ENCODE measurements at regions not wholly inside any gene's neighbourhood (a gene's known extent, or its start where the extent isn't known, plus 50 kb on each side); places are given as distances from the start of the nearest gene placed in this dataset.

DNA sequence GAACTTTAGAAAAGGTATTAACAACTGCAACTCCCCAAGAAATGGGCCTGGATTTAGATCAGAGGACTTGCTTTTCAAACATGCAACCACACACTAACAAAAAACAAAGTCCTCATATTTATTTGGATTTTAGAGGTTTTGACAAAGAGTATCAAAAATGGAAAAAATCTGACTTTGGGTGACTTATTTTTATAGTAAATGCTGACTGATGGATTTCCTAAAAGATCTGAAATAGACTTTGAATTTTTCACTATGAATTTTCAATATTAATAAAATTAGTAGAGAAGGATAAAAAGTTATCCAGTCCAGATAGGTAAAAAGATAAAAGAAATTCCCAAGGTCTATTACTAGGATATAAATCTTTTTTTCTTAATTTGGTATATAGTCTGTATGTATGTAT is 253.5 kb downstream of the KCNJ2 start:
- TF ChIP-seq HNF4A (conservative IDR thresholded peaks at IDR 0.05) (no peak), HNF4G (IDR thresholded peaks at IDR 0.05) (no peak), RAD21 (IDR thresholded peaks at IDR 0.05) (no peak), RXRA (IDR thresholded peaks at IDR 0.05) (no peak), GABPA (IDR thresholded peaks at IDR 0.05 in 1 of 2, conservative IDR thresholded peaks at IDR 0.05 in 1 of 2) (no peak)
- TF ChIP-seq, protein P1, sequence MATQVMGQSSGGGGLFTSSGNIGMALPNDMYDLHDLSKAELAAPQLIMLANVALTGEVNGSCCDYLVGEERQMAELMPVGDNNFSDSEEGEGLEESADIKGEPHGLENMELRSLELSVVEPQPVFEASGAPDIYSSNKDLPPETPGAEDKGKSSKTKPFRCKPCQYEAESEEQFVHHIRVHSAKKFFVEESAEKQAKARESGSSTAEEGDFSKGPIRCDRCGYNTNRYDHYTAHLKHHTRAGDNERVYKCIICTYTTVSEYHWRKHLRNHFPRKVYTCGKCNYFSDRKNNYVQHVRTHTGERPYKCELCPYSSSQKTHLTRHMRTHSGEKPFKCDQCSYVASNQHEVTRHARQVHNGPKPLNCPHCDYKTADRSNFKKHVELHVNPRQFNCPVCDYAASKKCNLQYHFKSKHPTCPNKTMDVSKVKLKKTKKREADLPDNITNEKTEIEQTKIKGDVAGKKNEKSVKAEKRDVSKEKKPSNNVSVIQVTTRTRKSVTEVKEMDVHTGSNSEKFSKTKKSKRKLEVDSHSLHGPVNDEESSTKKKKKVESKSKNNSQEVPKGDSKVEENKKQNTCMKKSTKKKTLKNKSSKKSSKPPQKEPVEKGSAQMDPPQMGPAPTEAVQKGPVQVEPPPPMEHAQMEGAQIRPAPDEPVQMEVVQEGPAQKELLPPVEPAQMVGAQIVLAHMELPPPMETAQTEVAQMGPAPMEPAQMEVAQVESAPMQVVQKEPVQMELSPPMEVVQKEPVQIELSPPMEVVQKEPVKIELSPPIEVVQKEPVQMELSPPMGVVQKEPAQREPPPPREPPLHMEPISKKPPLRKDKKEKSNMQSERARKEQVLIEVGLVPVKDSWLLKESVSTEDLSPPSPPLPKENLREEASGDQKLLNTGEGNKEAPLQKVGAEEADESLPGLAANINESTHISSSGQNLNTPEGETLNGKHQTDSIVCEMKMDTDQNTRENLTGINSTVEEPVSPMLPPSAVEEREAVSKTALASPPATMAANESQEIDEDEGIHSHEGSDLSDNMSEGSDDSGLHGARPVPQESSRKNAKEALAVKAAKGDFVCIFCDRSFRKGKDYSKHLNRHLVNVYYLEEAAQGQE (IDR thresholded peaks at IDR 0.05), result no peak
- TF ChIP-seq, protein P2, sequence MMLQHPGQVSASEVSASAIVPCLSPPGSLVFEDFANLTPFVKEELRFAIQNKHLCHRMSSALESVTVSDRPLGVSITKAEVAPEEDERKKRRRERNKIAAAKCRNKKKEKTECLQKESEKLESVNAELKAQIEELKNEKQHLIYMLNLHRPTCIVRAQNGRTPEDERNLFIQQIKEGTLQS (IDR thresholded peaks at IDR 0.05), result no peak
- Histone ChIP-seq H3K27me3 (ENCODE audit: control insufficient read depth in 4 of 4, insufficient read depth in 4 of 4, low read length in 3 of 4) (peaks cover 0 to 12% (median 0%) of the 10 kb centered on the region in 4 donors), H3K27ac (ENCODE audit: low read depth in 1 of 2, low read length in 2 of 2) (no peak overlapping the region), H3K4me3 (ENCODE audit: low read depth in 1 of 3, low read length in 3 of 3) (no peak overlapping the region), H3K4me1 (ENCODE audit: control insufficient read depth in 4 of 4, insufficient read depth in 4 of 4, low read length in 3 of 4) (no peaks in the 10 kb centered on the region), H3K36me3 (ENCODE audit: control insufficient read depth in 4 of 4, insufficient read depth in 3 of 4, low read depth in 1 of 4, low read length in 3 of 4) (no peaks in the 10 kb centered on the region), H3K9ac (ENCODE audit: low read depth in 1 of 2, low read length in 2 of 2) (no peak overlapping the region), H3K9me3 (ENCODE audit: control insufficient read depth in 4 of 4, low read length in 3 of 4) (no peaks in the 10 kb centered on the region)
- DNase-seq (ENCODE audit: low spot score), result no peak

DNA sequence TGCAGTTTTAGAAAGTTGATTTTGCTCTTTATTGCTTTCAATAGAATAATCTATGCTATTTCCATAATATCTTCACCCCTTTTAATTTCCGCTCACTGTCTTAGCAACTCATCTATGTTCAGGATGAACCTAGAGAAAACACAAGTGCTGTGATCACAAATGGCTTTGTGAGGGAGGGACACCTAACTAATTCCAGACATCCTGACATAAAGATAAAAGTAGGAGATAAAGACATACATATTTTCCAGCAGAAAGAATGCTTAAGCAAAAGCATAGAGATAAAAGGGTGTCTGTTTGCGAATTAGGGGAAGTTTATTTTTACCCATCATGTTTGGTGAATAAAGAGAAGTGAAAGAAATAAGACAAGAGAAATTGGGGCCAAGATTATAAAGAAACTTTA is 254.2 kb downstream of the KCNJ2 start:
- TF ChIP-seq, protein P1 (IDR thresholded peaks at IDR 0.05), result no peak
- TF ChIP-seq EGR1 (IDR thresholded peaks at IDR 0.05; ENCODE audit: low read depth in 2 of 2), result no peak
- TF ChIP-seq, protein P3, sequence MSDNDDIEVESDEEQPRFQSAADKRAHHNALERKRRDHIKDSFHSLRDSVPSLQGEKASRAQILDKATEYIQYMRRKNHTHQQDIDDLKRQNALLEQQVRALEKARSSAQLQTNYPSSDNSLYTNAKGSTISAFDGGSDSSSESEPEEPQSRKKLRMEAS (IDR thresholded peaks at IDR 0.05), result no peak
- TF ChIP-seq, protein P4, sequence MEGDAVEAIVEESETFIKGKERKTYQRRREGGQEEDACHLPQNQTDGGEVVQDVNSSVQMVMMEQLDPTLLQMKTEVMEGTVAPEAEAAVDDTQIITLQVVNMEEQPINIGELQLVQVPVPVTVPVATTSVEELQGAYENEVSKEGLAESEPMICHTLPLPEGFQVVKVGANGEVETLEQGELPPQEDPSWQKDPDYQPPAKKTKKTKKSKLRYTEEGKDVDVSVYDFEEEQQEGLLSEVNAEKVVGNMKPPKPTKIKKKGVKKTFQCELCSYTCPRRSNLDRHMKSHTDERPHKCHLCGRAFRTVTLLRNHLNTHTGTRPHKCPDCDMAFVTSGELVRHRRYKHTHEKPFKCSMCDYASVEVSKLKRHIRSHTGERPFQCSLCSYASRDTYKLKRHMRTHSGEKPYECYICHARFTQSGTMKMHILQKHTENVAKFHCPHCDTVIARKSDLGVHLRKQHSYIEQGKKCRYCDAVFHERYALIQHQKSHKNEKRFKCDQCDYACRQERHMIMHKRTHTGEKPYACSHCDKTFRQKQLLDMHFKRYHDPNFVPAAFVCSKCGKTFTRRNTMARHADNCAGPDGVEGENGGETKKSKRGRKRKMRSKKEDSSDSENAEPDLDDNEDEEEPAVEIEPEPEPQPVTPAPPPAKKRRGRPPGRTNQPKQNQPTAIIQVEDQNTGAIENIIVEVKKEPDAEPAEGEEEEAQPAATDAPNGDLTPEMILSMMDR (IDR thresholded peaks at IDR 0.05; ENCODE audit: low read depth, low read length, missing input control), result no peak
- no peak for TF ChIP-seq HNF4A (conservative IDR thresholded peaks at IDR 0.05)
- no peak for TF ChIP-seq RAD21 (IDR thresholded peaks at IDR 0.05)
- TF ChIP-seq FOXA1 (IDR thresholded peaks at IDR 0.05), result no peak
- TF ChIP-seq FOXA2 (IDR thresholded peaks at IDR 0.05), result no peak
- no peak for TF ChIP-seq HNF4G (IDR thresholded peaks at IDR 0.05)
- TF ChIP-seq, protein P5, sequence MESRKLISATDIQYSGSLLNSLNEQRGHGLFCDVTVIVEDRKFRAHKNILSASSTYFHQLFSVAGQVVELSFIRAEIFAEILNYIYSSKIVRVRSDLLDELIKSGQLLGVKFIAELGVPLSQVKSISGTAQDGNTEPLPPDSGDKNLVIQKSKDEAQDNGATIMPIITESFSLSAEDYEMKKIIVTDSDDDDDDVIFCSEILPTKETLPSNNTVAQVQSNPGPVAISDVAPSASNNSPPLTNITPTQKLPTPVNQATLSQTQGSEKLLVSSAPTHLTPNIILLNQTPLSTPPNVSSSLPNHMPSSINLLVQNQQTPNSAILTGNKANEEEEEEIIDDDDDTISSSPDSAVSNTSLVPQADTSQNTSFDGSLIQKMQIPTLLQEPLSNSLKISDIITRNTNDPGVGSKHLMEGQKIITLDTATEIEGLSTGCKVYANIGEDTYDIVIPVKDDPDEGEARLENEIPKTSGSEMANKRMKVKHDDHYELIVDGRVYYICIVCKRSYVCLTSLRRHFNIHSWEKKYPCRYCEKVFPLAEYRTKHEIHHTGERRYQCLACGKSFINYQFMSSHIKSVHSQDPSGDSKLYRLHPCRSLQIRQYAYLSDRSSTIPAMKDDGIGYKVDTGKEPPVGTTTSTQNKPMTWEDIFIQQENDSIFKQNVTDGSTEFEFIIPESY (IDR thresholded peaks at IDR 0.05), result no peak
- TF ChIP-seq, protein P2 (IDR thresholded peaks at IDR 0.05), result no peak
- TF ChIP-seq TAF1 (conservative IDR thresholded peaks at IDR 0.05), result no peak
- TF ChIP-seq JUND (IDR thresholded peaks at IDR 0.05), result no peak
- TF ChIP-seq YY1 (IDR thresholded peaks at IDR 0.05), result no peak
- no peak for TF ChIP-seq SP1 (IDR thresholded peaks at IDR 0.05)
- no peaks in the 10 kb centered on the region for H3K4me1 ChIP-seq (ENCODE audit: control insufficient read depth in 4 of 4, insufficient read depth in 4 of 4, low read length in 3 of 4)
- 74% methylated on average over 2 of the region's 2 CpGs for WGBS
- H3K36me3 ChIP-seq (ENCODE audit: control insufficient read depth in 4 of 4, insufficient read depth in 3 of 4, low read depth in 1 of 4, low read length in 3 of 4), result no peaks in the 10 kb centered on the region
- H3K9me3 ChIP-seq (ENCODE audit: control insufficient read depth in 4 of 4, low read length in 3 of 4), result no peaks in the 10 kb centered on the region
- H3K27ac ChIP-seq (ENCODE audit: low read depth in 1 of 2, low read length in 2 of 2), result no peak overlapping the region
- no peak for DNase-seq (ENCODE audit: low spot score)
- H3K4me3 ChIP-seq (ENCODE audit: low read depth in 1 of 3, low read length in 3 of 3), result no peak overlapping the region
- H3K27me3 ChIP-seq (ENCODE audit: control insufficient read depth in 4 of 4, insufficient read depth in 4 of 4, low read length in 3 of 4), result peaks cover 0 to 12% (median 0%) of the 10 kb centered on the region in 4 donors
- H3K9ac ChIP-seq (ENCODE audit: low read depth in 1 of 2, low read length in 2 of 2), result no peak overlapping the region

All from liver (tissue), 8 donors.